CD4-positive, alpha-beta T cell treated with Interleukin-6 at 100 ng/mL for 8 hours (primary cell): ENCODE measurements at regions not wholly inside any gene's neighbourhood (a gene's known extent, or its start where the extent isn't known, plus 50 kb on each side); places are given as distances from the start of the nearest gene placed in this dataset.

Source experiments
- DNase-seq: peaks from one replicate; pipeline ENCODE4 v3.0.0-alpha.2; 2020; ENCODE audit warnings: mixed read lengths, low spot score

DNA sequence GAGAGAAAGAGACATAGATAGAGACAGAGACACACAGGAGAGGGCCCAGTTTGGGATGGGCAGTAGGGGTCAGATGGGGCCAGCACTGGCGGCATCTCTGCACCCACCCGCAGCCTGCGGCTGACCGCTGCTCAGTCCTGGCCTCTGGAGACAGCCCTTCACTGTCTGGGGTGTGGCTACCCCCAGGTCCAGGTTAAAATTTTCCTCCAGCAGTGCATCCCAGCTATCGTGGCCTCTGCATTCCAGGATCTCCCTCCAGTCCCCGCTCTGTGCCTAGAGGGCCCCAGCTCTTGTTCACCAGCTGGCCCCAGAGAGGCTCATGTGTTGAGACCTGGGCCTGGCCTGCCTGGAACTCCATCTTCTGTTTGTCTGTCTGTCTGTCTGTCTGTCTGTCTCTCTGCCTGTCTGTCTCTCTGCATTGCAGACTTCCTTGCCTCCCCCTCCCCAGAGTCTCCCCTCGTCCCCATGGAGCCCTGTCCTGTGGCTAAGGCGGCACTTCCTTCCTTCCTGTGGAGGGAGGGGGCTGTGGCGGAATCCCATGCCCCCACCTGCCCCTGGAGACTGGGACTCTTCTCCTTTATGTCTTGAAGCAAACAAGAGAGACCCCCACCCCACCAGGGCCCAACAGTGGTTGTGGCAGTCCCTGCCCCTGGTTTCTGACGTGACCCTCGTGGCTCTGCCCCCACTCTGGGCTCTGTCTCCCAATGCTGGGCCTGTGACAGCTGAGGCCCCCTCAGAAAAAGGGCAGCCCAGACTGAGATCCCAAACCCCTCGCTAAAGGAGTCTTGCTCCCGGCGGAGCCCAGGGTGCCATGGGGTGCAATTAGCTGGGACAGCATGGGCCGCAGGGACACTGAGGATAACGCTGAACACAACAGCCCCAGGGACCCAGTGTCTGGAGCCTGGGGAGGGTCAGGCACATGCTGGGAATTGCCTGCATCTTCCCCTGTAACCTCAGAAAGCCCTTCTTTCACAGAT is 241.8 kb downstream of the NPHP4 start:
- no peak for DNase-seq

DNA sequence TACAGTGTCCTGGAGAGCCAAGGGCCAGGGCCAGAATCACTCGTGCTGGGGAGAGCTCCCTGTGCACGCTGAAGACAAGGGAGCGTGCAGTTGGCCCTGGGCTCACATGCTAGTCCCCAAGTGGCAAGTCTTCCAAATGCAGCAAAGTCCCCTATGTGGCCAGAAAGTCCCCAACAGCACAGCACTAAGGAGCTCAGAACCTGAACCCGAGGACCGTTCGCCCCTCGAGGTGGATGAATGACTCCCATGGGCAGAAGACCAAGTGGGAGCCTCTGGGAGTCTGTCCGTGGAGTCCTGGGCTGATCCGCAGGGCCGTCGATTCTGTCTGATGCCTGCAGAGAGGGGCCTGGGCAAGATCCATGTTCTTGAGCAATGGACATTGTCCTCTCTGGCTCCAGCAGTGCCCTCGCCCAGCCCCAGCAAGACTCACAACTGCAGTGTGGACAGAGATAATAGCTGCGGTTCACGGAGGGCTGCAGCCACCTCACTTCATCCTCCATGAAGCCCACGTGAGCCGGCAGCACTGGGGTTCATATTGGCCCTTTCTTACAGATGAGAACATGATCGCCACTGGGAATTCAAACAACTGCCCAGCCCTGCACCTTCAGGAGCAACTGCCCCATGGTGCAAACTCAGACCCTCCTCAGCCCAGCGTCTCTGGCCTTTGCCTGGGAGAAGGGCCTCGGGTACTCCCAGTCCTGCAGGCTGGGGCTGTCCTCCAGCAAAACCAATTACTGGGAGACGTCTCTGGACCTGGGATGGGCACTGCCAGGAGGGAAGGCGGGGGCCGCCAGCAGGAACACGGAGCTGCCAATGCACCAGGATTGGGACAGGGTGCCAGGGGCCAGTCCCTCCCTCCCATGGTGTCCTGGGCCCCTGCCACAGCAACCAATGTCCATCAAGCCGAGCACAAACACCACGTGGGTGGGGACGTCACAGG is 243.7 kb downstream of the NPHP4 start:
- DNase-seq, result no peak

DNA sequence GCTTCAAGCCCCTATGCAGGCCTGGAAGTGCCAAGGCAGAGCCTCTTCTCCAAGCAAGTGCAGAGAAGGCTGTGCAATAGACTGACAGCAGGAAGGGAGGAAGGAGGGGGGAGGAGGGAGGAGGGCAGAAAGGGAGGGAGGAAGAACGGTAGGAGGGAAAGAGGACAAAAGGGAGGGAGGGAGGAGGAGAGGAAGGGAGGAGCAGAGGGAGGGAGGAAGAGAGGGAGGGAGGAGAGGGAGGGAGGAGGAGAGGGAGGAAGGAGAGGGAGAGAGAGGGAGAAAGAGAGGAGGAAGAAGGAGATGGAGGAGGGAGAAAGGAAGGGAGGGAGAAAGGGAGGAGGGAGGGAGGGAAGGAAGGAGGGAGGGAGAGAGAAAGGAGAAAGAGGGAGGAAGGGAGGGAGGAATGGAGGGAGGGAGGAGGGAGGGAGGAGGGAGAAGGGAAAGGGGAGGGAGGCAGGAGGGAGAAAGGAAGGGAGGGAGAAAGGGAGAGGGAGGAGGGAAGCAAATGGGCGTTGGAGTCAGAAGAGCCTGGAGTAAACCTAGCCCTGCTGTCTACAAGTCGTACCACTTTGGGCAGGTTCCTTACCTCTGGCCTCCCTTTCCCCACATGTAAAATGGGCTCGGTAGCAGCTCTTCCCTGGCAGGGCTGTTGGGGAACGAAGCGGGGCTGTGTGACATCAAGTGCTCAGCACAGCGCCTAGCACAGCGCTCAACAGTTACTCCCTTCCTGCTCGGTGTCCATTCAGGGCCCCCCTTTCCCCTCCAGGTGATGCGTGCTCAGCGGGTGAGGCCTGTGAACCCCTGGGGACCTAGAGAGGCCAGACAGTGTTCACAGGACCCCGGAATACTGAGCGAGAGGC is 244.6 kb downstream of the NPHP4 start:
- no peak for DNase-seq

DNA sequence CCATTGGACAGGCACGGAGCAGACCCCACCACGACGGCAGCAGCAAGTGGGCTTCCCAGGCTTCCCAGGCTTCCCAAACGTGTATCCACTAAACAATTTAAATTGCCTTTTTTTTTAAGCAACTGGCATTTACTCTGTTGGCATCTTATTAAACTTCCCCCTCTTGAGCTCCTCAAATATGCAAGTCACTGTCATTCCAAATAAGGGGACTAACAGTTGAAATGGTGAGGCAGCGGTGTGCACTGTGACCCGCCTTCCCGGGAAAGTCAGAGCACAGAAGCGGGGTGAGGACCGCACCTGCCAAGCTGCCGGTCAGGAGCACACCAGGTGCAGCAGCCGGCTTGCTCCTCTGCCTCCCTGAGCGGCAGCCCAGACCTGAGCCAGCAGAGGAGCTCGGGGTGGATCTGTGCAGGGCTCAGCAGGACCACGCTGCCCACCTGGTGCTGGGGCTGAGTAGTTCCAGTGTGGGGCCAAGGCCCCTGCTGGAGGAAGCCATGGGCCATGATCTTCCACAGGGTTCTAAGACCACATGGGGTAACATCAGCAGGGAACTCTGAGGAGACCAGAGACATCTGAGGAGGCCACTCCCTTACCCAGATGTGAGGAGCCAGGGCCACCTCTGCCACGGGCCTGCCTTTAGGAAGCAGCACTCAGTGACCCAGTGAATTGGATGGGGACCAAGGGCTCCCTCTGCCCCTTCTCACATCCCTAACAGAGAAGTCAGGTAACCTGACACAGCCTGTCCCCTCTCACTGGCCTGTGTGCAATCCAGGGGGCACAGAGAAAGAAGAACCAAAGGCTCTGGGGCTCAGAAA is 245.4 kb downstream of the NPHP4 start:
- no peak for DNase-seq

DNA sequence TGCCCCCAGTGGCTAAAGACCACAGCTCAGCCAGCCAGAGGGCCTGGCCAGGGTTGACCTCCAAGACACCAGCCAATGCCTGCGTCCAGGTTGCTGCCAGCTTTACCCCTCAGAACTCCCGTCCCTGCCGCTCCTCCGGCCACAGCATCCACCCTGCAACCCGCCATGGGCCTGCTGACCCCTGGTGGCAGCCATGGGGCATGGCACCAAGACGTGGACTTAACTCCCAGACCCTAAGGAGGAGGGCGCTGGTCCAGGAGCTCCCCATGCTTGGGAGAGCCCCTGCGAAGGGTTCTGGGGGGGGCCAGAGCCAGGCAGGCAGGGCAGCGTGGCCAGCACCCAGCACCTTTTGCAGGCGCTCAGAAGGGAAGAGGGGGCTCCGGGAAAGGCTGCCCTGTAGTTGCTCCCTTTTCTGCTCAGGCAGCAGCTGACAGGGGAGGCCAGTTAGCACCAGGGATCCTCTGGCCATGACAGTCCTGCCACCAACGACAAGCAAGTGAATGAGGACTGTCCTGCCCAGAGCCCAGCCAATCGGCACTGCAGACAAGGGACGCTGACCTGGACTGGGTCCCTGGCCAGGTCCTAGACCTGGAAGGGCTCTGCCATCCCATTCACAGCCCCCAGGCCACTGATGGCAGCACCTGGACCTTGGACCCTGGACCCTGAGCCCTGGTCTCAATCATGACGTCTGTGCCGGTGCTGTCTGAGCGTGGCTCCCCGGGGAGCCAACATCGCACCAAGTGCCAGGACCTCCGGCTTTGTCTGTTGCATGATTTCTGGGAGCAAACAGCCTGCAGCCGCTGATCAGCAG is 246.2 kb downstream of the NPHP4 start:
- DNase-seq, result peak; percentile 29

DNA sequence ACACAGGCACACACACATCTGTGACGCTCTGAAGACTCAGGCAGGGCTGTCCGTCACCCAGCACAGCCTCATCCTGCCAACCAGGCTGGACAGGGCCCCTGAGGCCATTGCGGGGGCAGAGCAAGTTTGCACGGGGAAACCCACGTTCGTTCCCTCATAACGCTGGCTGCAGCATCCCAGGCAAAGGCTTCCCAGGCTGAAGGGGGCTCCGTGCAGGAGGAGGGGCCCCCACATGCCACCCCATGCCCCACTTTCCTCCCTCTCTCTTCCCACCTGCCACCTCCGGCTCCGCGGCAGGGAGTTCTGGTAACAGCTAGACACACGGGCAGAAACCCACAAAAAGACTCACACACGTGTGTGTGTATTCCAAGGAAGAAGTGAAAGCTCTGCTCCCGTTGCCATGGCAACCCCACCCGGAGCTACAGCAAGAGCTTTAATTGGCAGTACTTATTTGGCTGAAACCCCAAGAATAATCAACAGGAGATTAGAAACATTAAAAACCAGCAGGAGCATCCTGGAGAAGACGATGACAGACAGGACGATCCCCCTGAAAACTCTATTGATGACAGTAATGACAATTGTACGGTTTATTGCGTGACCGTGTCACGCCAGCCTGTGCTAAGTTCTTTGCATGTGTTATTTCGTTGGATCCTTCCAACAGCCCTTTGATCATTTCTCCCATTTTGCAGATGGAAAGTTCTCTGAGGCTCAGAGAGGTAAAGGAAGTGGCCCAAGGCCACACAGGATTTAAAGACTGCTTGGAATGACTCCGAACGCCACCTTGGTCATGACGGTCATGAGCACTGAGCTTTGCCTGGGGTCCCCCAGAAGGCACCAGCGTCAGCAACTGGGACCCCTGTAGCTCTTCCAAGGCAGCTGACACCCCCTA is 247.1 kb downstream of the NPHP4 start:
- no peak for DNase-seq

DNA sequence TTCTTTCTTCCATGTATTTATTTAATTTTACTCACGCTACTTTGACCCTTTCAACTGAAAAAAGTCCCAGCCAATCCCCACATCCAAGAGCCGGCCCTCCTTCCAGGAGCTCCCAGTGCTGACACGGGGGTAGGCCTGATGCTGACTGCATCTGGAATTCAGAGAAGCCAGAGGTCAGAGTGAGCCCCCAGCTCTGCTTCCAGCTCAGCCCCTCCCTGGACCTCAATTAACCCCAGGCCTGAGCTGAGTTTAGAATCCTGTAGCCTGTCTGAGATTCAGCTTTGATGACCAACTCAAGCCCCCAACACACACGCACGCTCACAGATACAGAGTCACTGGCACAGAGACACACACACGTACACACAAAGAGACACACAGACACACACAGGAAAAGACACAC is 247.9 kb downstream of the NPHP4 start:
- no peak for DNase-seq

DNA sequence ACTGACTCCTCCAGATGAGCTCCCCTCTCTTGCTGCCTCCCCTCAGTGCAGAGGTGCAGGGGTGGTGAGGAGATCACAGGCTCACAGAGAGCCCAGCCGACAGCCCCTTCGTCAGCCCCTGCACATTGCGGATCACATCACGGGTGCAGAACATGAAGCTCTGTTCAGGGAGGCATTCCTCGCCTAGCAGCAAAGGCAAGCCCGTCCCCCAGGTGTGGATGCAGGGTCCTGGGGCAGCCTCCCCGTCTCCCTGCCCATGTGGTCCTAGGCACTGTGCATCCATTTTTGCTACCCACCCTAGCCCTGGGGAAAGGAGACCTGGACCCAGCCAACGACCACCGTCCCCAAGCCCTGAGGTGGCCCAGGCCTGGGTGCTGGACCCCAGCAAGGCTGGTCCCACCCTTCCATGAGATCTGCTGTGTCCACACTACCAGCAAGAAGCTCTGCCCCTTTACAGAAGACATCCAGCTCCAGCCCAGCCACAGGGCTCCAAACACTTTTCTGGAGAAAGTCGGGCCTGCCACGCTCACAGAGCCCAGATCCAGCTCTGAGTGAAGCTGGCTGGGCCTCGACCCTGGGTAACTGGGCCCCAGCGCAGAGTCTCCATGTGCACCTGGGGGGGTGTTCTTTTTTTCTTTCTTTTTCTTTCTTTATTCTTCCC is 248.7 kb downstream of the NPHP4 start:
- no peak for DNase-seq

DNA sequence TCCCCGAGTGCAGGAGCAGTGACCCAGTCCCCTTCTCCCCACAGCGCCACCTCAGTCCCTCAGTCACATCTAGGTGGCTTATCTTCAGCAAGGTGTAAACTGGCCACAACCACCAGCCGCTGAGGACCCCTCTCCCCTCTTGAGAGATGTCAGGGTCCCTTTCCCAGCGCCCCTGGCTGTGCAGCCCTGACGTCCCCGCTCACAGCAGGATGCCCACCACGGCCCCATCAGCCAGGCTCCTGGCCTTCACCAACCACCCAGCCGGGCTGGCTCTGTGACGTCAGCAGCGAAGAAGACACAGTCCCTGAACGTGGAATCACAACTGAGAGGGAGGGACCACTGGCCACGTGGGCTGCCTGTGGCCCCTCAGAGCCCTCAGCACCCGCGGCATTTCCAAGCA is 249.4 kb downstream of the NPHP4 start:
- no peak for DNase-seq

DNA sequence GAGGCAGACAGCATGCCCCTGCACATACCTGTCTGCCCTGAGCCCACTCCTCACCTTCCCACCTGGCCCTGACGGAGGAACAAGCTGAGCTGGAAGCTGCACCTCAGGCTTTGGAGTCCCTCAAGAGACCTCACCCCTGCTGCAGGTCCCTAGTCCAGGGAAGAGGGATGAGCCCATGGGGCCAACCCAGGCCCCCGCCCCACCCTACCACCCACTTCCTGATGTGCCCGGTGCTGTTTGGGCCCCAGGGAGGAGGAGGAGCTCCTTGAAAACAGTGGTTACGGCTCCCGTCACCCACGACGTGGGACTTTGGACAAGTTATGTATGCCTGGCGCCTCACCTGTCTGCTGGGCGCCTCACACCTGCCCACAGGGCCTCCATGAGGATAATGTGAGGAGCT is 250.2 kb downstream of the NPHP4 start:
- DNase-seq, result no peak

DNA sequence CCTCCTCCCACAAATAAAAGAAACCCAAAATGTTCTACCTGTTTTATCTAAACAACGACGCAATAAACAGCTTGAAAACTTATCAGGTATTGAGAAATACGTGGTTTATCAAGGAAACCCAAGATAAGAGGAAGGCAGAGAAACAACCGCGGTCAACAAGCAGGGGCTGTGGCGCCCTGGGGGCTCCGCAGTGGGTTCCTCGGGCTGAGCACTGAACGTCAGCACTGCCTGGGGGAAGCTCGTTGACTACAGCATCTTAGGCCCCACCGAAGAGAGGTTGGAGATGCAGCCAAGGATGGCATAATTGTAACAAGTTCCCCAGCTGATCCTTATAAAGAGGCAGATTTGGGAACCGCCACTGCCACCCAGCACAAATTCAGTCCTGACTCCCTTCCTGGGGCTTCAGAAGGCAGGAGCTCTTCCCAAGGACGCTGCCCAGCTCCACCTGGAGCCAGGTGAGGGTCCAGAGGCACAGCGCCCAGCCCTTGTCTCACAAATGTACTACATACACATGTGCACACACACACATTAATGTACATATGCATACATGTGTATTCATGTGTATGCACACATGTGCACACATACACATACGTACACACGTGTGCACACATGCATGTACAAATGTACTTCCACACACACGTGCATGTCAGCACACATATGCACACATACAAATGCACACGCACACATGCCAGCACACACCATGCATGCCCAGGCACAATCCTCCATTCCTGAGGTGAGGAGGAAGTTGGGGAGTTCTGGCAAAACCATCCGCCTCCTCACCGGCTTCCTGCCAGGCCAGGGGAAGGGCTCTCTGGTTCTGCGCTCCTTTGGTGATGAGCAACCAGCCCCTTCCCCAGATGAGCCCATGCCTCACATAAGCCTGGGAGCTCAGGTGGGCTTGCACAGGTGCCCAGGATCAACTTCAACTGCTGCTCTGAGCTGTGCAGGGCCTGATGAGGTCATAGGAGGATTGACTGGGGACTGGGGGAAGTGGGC is 251.1 kb downstream of the NPHP4 start:
- DNase-seq, result no peak

DNA sequence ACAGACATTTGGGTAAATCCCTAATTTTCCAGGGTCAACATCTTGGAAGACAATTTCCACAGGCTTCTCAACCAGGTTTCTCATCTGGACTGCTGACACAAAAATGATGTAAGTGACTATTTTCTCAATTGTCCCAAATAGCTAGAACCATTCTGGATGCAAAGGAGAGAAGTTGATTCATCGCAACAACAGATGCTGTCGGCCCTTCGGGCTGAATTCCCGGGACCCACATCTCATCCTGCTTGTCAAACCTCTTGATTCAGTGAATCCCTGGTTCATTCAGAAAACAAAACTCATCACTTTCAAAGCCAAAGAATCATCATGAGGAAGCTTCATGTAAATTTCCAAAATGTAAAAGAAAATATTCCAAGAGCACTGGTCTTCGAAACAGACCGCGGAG is 251.8 kb downstream of the NPHP4 start:
- DNase-seq, result no peak

DNA sequence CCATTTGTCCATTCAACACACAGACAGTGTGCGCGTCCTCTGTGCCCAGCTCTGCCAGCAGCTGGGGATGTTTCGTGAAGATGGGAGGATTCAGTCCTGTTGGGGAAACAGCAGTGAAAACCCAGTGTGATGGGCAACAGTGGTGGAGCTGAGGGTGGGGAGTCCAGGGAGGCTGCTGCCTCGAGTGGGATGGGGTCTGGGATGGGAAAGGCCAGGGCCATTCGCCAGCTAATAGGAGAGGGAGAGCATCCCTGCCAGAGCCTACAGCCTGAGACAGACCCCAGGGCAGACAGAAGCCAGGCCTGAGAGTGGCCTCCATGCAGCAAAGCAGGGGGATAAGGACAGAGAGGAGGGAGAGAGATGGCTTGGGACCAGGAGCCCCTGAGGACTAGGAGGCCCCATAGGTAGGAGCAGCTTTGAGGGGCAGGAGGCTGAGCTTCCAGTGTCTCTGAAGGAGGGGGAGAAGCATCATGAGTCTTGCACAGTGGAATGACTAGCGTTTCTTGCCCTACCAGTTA is 252.6 kb downstream of the NPHP4 start:
- no peak for DNase-seq

DNA sequence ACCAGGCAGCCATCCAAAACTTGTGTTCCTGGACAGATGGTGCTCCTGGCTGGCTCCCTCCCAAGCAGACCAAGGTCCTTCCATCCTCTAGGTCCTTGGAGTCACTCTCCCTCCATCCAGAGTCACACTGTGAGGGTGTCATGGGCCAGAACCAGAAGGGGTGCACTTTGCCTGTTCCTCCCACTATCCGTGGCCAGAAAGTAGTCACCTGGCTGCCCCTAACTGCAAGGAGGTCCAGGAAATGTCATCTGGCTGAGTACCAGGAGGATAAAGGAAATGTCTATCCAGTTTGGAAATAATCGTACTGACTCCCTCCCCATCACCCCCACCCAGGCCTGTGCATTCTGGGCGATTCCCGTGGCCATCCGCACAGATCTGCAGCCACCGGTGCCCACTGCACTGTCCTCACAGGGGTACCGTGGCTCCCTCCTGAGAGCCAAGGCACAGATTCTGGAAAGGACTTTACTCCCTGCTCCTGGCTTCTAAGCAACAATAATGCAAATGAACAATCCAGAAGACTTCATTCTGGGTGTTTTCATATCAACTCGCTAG is 253.2 kb downstream of the NPHP4 start:
- DNase-seq, result no peak

DNA sequence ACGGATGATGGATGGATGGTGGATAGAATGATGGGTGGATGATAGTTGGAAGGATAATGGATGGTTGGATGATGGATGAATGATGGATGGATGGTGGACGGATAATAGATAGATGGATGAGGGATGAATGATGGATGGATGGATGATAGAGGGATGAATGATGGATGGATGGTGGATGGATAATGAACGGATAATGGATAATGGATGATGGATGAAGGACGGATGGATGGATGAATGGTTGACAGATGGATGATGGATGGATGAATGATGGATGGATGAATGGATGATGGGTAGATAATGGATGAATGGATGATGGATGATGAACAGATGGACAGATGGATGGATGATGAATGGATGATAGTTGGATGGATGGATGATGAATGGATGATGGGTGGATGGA is 255.1 kb downstream of the NPHP4 start:
- no peak for DNase-seq

DNA sequence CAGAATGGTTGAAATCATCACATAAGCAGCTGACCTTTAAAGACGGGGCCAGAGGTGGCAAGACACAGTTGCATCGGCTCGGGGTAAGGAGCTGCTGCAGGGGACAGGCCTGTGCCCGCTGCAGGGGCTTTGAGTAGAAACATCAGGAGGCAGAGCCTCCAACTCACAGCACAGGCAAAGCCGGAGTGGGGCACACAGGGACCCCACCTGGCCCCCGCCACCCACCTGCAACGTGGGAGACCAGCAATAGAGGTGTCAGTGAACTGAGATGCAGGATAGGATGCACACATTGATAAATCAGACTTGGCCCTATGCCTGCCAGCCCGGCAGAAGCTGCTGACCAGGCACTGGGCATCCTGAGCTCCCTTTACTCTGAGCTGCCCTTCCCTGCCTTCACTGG is 257.2 kb downstream of the NPHP4 start:
- no peak for DNase-seq

DNA sequence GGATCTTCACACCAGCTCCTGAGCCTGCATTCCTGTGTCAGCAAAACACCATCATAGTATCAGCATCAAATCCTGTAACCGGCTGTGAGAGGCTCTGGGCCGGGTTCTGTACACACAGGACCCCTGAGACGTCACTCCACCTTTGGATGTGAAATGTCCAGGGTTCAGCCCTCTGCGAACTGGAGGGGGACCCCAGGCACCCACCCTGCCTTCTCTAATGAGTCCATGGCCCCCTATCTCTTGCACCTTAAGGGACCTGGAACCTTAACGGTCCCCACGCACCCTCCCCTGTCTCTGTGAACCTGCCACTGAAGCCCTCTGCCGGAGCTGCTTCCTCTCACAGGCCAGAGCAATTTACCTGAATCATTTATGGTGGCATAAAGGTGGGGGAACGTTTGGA is 257.8 kb downstream of the NPHP4 start:
- DNase-seq, result no peak
